H9 (cell line): ENCODE measurements at regions not wholly inside any gene's neighbourhood (a gene's known extent, or its start where the extent isn't known, plus 50 kb on each side); places are given as distances from the start of the nearest gene placed in this dataset.

Experiments
- DNase-seq: peaks from one replicate; pipeline ENCODE4 v3.0.0-alpha.2; 2017
- H2AFZ ChIP-seq: one replicate; pipeline ENCODE4 v1.6.1; 2013; ENCODE audit warnings: mild to moderate bottlenecking, low read length, control low read depth, moderate library complexity
- H2AK5ac ChIP-seq: 2 replicates; pipeline ENCODE4 v1.6.1; 2013; ENCODE audit warnings: low read length, control low read depth, mixed read lengths; ENCODE audit not compliant: insufficient read length
- H2BK120ac ChIP-seq: one replicate; pipeline ENCODE4 v1.6.1; 2013; ENCODE audit warnings: low read depth, mild to moderate bottlenecking, low read length, control low read depth, inconsistent platforms; ENCODE audit not compliant: poor library complexity, severe bottlenecking
- H2BK12ac ChIP-seq: 2 replicates; pipeline ENCODE4 v1.6.1; 2013; ENCODE audit warnings: low read length, control low read depth, mixed read lengths, low read depth; ENCODE audit not compliant: insufficient read length
- H2BK15ac ChIP-seq: 2 replicates; pipeline ENCODE4 v1.6.1; 2013; ENCODE audit warnings: low read depth, low read length, control low read depth
- H2BK20ac ChIP-seq: one replicate; pipeline ENCODE4 v1.6.1; 2013; ENCODE audit warnings: low read depth, mild to moderate bottlenecking, low read length, control low read depth, inconsistent platforms; ENCODE audit not compliant: poor library complexity, severe bottlenecking
- H2BK5ac ChIP-seq: 2 replicates; pipeline ENCODE4 v1.6.1; 2013; ENCODE audit warnings: low read length, control low read depth, mixed read lengths; ENCODE audit not compliant: insufficient read length
- H3K14ac ChIP-seq: 2 replicates; pipeline ENCODE4 v1.6.1; 2013; ENCODE audit warnings: low read length, control low read depth; ENCODE audit not compliant: insufficient read depth
- H3K18ac ChIP-seq: 2 replicates; pipeline ENCODE4 v1.6.1; 2013; ENCODE audit warnings: low read depth, mild to moderate bottlenecking, mixed read lengths, low read length, control low read depth; ENCODE audit not compliant: insufficient read length
- H3K23ac ChIP-seq: 2 replicates; pipeline ENCODE4 v1.6.1; 2013; ENCODE audit warnings: low read length, control low read depth, mixed read lengths, low read depth; ENCODE audit not compliant: insufficient read length
- H3K23me2 ChIP-seq: 2 replicates; pipeline ENCODE4 v1.6.1; 2013; ENCODE audit warnings: low read depth, mild to moderate bottlenecking, mixed read lengths, low read length, control low read depth; ENCODE audit not compliant: insufficient read length, poor library complexity, severe bottlenecking
- H3K27ac ChIP-seq: 2 replicates; pipeline ENCODE4 v1.5.1; 2013; ENCODE audit warnings: low read length, control low read depth, mixed read lengths, low read depth; ENCODE audit not compliant: insufficient read length
- H3K27me3 ChIP-seq: 2 replicates; pipeline ENCODE4 v1.6.1; 2013; ENCODE audit warnings: low read length, control low read depth, inconsistent platforms; ENCODE audit not compliant: insufficient read depth
- H3K4ac ChIP-seq: 2 replicates; pipeline ENCODE4 v1.6.1; 2013; ENCODE audit warnings: low read depth, mild to moderate bottlenecking, control low read depth, inconsistent platforms, low read length, moderate library complexity
- H3K4me1 ChIP-seq: 2 replicates; pipeline ENCODE4 v1.6.1; 2013; ENCODE audit warnings: low read length, control low read depth, inconsistent platforms; ENCODE audit not compliant: insufficient read depth
- H3K4me2 ChIP-seq: 2 replicates; pipeline ENCODE4 v1.6.1; 2013; ENCODE audit warnings: low read length, control low read depth, mixed read lengths; ENCODE audit not compliant: insufficient read length, insufficient read depth
- H3K56ac ChIP-seq: 2 replicates; pipeline ENCODE4 v1.6.1; 2013; ENCODE audit warnings: low read depth, mild to moderate bottlenecking, mixed read lengths, low read length, control low read depth; ENCODE audit not compliant: insufficient read length
- H3K79me1 ChIP-seq: 2 replicates; pipeline ENCODE4 v1.6.1; 2013; ENCODE audit warnings: low read depth, mild to moderate bottlenecking, moderate library complexity, low read length, control low read depth, inconsistent platforms; ENCODE audit not compliant: insufficient read depth, poor library complexity, severe bottlenecking
- H3K79me2 ChIP-seq: 2 replicates; pipeline ENCODE4 v1.6.1; 2013; ENCODE audit warnings: low read length, control low read depth, inconsistent platforms; ENCODE audit not compliant: insufficient read depth
- H3K9ac ChIP-seq: 2 replicates; pipeline ENCODE4 v1.6.1; 2013; ENCODE audit warnings: low read length, control low read depth, mixed read lengths; ENCODE audit not compliant: insufficient read length; ENCODE audit errors: extremely low read depth
- H3K9me3 ChIP-seq: one replicate; pipeline ENCODE4 v1.6.1; 2013; ENCODE audit warnings: low read depth, low read length, inconsistent platforms; ENCODE audit not compliant: control insufficient read depth
- H3T11ph ChIP-seq: one replicate; pipeline ENCODE4 v1.6.1; 2013; ENCODE audit warnings: mild to moderate bottlenecking, low read length, control low read depth, inconsistent platforms
- H4K20me1 ChIP-seq: one replicate; pipeline ENCODE4 v1.6.1; 2013; ENCODE audit not compliant: control insufficient read depth, insufficient read length, insufficient read depth
- H4K5ac ChIP-seq: 2 replicates; pipeline ENCODE4 v1.6.1; 2013; ENCODE audit warnings: low read depth, mild to moderate bottlenecking, mixed read lengths, low read length, control low read depth; ENCODE audit not compliant: insufficient read length
- H4K8ac ChIP-seq: replicated peaks from 2 replicates; pipeline ENCODE4 v1.6.1; 2013; ENCODE audit warnings: low read length, control low read depth, mixed read lengths, low read depth; ENCODE audit not compliant: insufficient read length
- H4K91ac ChIP-seq: 2 replicates; pipeline ENCODE4 v1.6.1; 2013; ENCODE audit warnings: low read depth, mild to moderate bottlenecking, moderate library complexity, mixed read lengths, low read length, control low read depth; ENCODE audit not compliant: insufficient read length
- H3K27ac Mint-ChIP-seq, 3 experiments: 2 replicates in 2 of 3; 3 replicates in 1 of 3; pipeline ENCODE4 v1.8.0; 2020 to 2021; ENCODE audit warnings: mixed read lengths in 3 of 3, mild to moderate bottlenecking in 1 of 3, moderate library complexity in 1 of 3
- H3K27me3 Mint-ChIP-seq: 2 replicates; pipeline ENCODE4 v1.8.0; 2021; ENCODE audit warnings: low read depth, mild to moderate bottlenecking, moderate library complexity, mixed read lengths
- H3K36me3 Mint-ChIP-seq, 3 experiments: 2 replicates in 2 of 3; 3 replicates in 1 of 3; pipeline ENCODE4 v1.8.0; 2020 to 2021; ENCODE audit warnings: low read depth in 3 of 3, mixed read lengths in 3 of 3; ENCODE audit not compliant: insufficient read depth in 1 of 3
- H3K4me1 Mint-ChIP-seq, 2 experiments: 2 replicates each; pipeline ENCODE4 v1.8.0; 2020; ENCODE audit warnings: mixed read lengths in 2 of 2
- H3K4me3 Mint-ChIP-seq, 2 experiments: 2 replicates in 1 of 2; 3 replicates in 1 of 2; pipeline ENCODE4 v1.8.0; 2020 to 2021; ENCODE audit warnings: mild to moderate bottlenecking in 2 of 2, mixed read lengths in 2 of 2, moderate library complexity in 1 of 2
- H3K9me3 Mint-ChIP-seq, 2 experiments: 2 replicates in 1 of 2; 3 replicates in 1 of 2; pipeline ENCODE4 v1.8.0; 2020; ENCODE audit warnings: mild to moderate bottlenecking in 2 of 2, mixed read lengths in 2 of 2, moderate library complexity in 1 of 2
- WGBS: extraction: QIAGEN DNeasy Blood & Tissue Kit; methylation state at CpG from one replicate; pipeline ENCODE4 v1.1.7; 2013; ENCODE audit warnings: missing lambda C conversion rate, low lambda C conversion rate, mixed read lengths; ENCODE audit not compliant: insufficient read length; ENCODE audit errors: extremely low coverage; 5-methylcytosine and 5-hydroxymethylcytosine counted together
- TF ChIP-seq, protein P1 (sequence below): fragments of 200-600 bp; sonication (generic); conservative IDR thresholded peaks from 3 replicates; pipeline ENCODE4 v1.8.0; 2021; ENCODE audit warnings: antibody characterized with exemption, mild to moderate bottlenecking

DNA sequence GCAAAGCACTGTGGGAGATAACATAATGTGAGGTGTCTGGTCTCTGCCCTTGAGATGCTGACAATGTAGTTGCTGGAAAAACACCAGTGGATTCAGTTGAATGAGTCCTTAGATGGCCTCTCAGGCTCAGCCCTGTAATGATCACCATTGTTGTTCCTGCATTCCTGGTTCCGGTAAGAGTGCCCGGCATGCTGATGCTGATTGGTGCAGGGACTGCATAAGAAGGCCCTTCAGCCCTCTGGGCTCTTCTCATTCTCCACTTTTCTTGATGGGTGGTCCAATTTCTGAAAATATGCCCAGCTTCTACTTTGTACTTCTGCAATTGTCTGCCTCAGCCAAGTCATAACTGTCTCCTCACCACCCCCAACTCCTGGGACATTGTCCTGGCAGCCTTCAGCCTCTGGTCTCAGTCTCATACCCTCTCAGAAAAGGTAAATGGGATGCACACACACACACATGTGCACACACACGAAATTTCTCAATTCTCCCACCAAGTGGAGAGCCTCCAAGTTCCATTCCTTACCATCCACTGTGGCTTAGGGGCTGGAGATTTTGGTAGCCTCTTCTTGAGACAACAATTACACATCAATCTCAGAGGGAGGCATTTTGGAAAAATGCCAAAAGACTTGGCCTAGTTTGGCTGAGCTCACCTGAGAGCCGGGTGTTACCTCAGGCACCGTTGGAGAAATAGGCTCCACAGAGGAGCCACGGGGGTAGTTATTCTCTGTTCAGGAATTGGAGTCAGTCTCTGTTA is 314.9 kb downstream of the RPS24 start:
- Histone ChIP-seq H3K27ac (no peak overlapping the region), H3K27me3 (no peaks in the 10 kb centered on the region), H2AFZ (no peak overlapping the region), H3K4me2 (no peak overlapping the region), H2BK20ac (no peak overlapping the region), H4K8ac (no peak overlapping the region), H3K9me3 (no peaks in the 10 kb centered on the region), H2BK15ac (no peak overlapping the region), H2BK5ac (no peak overlapping the region), H4K20me1 (no peaks in the 10 kb centered on the region), H2BK120ac (no peak overlapping the region), H4K5ac (no peak overlapping the region), H2BK12ac (no peak overlapping the region), H3K18ac (no peak overlapping the region), H3K56ac (no peak overlapping the region), H4K91ac (no peak overlapping the region), H3K23ac (no peak overlapping the region), H3K4ac (no peak overlapping the region), H3K4me1 (no peaks in the 10 kb centered on the region), H3K79me1 (no peaks in the 10 kb centered on the region), H3K79me2 (no peaks in the 10 kb centered on the region), H2AK5ac (no peak overlapping the region), H3T11ph (no peak overlapping the region), H3K9ac (no peak overlapping the region), H3K23me2 (no peaks in the 10 kb centered on the region), H3K14ac (no peak overlapping the region)
- WGBS: no CpG with 5 or more reads among the region's 6 CpGs
- TF ChIP-seq, protein P1, sequence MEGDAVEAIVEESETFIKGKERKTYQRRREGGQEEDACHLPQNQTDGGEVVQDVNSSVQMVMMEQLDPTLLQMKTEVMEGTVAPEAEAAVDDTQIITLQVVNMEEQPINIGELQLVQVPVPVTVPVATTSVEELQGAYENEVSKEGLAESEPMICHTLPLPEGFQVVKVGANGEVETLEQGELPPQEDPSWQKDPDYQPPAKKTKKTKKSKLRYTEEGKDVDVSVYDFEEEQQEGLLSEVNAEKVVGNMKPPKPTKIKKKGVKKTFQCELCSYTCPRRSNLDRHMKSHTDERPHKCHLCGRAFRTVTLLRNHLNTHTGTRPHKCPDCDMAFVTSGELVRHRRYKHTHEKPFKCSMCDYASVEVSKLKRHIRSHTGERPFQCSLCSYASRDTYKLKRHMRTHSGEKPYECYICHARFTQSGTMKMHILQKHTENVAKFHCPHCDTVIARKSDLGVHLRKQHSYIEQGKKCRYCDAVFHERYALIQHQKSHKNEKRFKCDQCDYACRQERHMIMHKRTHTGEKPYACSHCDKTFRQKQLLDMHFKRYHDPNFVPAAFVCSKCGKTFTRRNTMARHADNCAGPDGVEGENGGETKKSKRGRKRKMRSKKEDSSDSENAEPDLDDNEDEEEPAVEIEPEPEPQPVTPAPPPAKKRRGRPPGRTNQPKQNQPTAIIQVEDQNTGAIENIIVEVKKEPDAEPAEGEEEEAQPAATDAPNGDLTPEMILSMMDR: no peak
- H3K4me1 Mint-ChIP-seq: peaks cover 4 to 5% of the 10 kb centered on the region in 2 experiments; a peak in 3 of 4 replicates
- H3K27ac Mint-ChIP-seq: no peak overlapping the region
- H3K9me3 Mint-ChIP-seq: peaks cover 13 to 20% of the 10 kb centered on the region in 2 experiments
- peaks cover 0 to 7% (median 5%) of the 10 kb centered on the region in 3 experiments; a peak in 4 of 7 replicates for H3K36me3 Mint-ChIP-seq
- H3K4me3 Mint-ChIP-seq: no peak overlapping the region
- DNase-seq: peak; percentile 5
- peaks cover 4% of the 10 kb centered on the region; the same call in 1 of the 2 replicates for H3K27me3 Mint-ChIP-seq
